ENCODE measurements at regions not wholly inside any gene's neighbourhood (a gene's known extent, or its start where the extent isn't known, plus 50 kb on each side); places are given as distances from the start of the nearest gene placed in this dataset.

- Histone ChIP-seq H3K27ac (ENCODE audit: extremely low read length, insufficient read depth, low read length) (no peak overlapping the region), H4K20me1 (ENCODE audit: insufficient read depth, low read length) (no peaks in the 10 kb centered on the region), H3K36me3 (replicated peaks in 1 of 2; ENCODE audit: control insufficient read depth in 1 of 2, insufficient read depth in 2 of 2, low read length in 2 of 2) (no peaks in the 10 kb centered on the region), H3K79me2 (ENCODE audit: insufficient read depth, low read length) (no peaks in the 10 kb centered on the region), H3K27me3 (ENCODE audit: control insufficient read depth in 1 of 2, insufficient read depth in 2 of 2, low read length in 2 of 2) (no peaks in the 10 kb centered on the region), H3K9me3 (ENCODE audit: low read length) (peaks cover 15% of the 10 kb centered on the region; the same call in 1 of the 2 replicates), H3K9ac (ENCODE audit: insufficient read depth, low read depth, low read length) (no peak overlapping the region), H3K4me2 (ENCODE audit: low read depth, low read length) (no peak overlapping the region), H3K4me1 (ENCODE audit: insufficient read depth, low read length) (no peaks in the 10 kb centered on the region), H3K4me3 (replicated peaks in 1 of 3; ENCODE audit: insufficient read depth in 1 of 3, low read depth in 2 of 3, low read length in 3 of 3) (no peak overlapping the region), H2AFZ (ENCODE audit: low read length) (no peak overlapping the region)
- intact Hi-C loops (cut with micrococcal nuclease; ENCODE audit: unreplicated experiment), result no loop called here
- ChIA-PET CTCF (ENCODE audit: low intra/inter-chr PET ratio, low total read pairs) (no interaction called here), POLR2A (no interaction called here)
- FAIRE-seq (no peak), ATAC-seq (no peak), DNase-seq (ENCODE audit: low spot score) (no peak)
- BruUV-seq (replicated peaks), result no TSS peak
- WGBS (ENCODE audit: low lambda C conversion rate), result 70% methylated on average over 13 of the region's 18 CpGs
- in situ Hi-C loops (cut with HindIII; ENCODE audit: extremely low pct_ligation_motif_present, low pct_unique_long_range_greater_than_20kb), result no loop called here
- TF ChIP-seq NFE2 (CRISPR knock-in tag; IDR thresholded peaks at IDR 0.05), result no peak
- no peak for TF ChIP-seq ZNF773 (CRISPR knock-in tag; IDR thresholded peaks at IDR 0.05; ENCODE audit: borderline replicate concordance)
- no peak for TF ChIP-seq TFE3 (CRISPR knock-in tag; IDR thresholded peaks at IDR 0.05)
- TF ChIP-seq AFF4 (CRISPR knock-in tag; IDR thresholded peaks at IDR 0.05), result no peak
- no peak for TF ChIP-seq ARID3A (IDR thresholded peaks at IDR 0.05; ENCODE audit: low read depth, low read length)
- TF ChIP-seq ZNF687 (CRISPR knock-in tag; IDR thresholded peaks at IDR 0.05), result no peak
- no peak for TF ChIP-seq KDM3A (CRISPR knock-in tag; IDR thresholded peaks at IDR 0.05; ENCODE audit: low read depth)
- no peak for TF ChIP-seq ZEB1 (IDR thresholded peaks at IDR 0.05; ENCODE audit: insufficient replicate concordance, low read depth)
- no peak for TF ChIP-seq NFE2L1 (CRISPR knock-in tag; IDR thresholded peaks at IDR 0.05; ENCODE audit: borderline replicate concordance)
- no peak for TF ChIP-seq HCFC1 (IDR thresholded peaks at IDR 0.05; ENCODE audit: low read depth, low read length)
- TF ChIP-seq IRX3 (CRISPR knock-in tag; IDR thresholded peaks at IDR 0.05; ENCODE audit: borderline replicate concordance, low read depth), result no peak
- TF ChIP-seq RARG (CRISPR knock-in tag; IDR thresholded peaks at IDR 0.05; ENCODE audit: low read depth), result no peak
Measured at GRCh38 chrX:146259207-146259606, 441.6 kb downstream of the SLITRK2 start.
